HG03135 (cell line): ENCODE measurements at regions not wholly inside any gene's neighbourhood (a gene's known extent, or its start where the extent isn't known, plus 50 kb on each side); places are given as distances from the start of the nearest gene placed in this dataset.
A peak's percentile ranks its signal among the peaks of the same experiment; 100 is the strongest.

Experiments
- ATAC-seq: cut with Tn5 transposase; IDR thresholded peaks from one replicate; pipeline ENCODE4 v1.9.1; 2021; ENCODE audit warnings: mild to moderate bottlenecking, moderate library complexity; ENCODE audit not compliant: unreplicated experiment

DNA sequence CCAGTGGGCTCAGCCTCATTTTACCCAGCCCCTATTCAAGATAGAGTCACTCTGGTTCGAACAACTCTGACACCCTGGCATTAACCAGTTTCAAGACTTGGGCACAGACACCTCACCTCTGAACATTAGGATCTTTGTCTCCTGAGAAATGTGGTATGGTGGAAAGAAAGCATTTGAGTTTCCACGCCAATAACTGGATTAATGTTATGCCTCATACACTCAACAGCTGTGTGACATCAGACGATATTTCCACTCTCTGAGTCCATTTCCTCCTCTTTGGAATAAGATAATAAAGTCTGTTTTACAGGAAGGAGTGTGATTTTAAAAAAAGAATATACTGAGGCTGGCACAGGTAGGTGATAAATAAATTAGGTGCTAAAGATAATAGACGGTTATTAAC lies 121.3 kb upstream of the CHL1 start:
- ATAC-seq: no peak

- no peak for ATAC-seq
These were observed 117.0 kb upstream of the CHL1 start for GRCh38 chr3:79542-79941.

- no peak for ATAC-seq
These were observed 114.1 kb upstream of the CHL1 start for GRCh38 chr3:82508-82907.

- no peak for ATAC-seq
These were observed 113.5 kb upstream of the CHL1 start for GRCh38 chr3:83096-83495.

GRCh38 chr3:85180-85579 lies 111.4 kb upstream of the CHL1 start:
- no peak for ATAC-seq

GRCh38 chr3:88267-88666 lies 108.3 kb upstream of the CHL1 start:
- ATAC-seq: no peak

DNA sequence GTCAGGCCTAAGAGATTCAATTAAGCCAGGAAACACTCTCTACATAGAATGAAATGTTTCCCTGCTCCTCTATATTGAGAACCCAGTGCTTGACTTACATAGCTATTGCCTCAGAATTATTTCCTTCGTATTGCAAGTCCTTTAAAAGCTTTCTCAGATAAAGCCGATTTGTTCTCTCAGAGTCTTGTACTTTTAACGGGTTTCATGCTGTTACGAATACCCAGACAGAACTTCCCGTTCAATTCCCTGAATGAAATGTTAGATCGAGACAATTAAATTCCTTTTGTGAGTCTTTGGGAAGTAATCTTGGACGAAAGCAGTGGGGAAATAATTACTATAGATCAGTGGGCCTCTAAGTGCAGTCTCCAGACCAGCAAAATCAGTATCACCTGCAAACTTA lies 102.8 kb upstream of the CHL1 start:
- no peak for ATAC-seq

GRCh38 chr3:96259-96658 lies 100.3 kb upstream of the CHL1 start:
- no peak for ATAC-seq

GRCh38 chr3:97417-98258 lies 98.9 kb upstream of the CHL1 start:
- no peak for ATAC-seq

GRCh38 chr3:98259-98654 lies 98.3 kb upstream of the CHL1 start:
- no peak for ATAC-seq

GRCh38 chr3:99506-99905 lies 97.1 kb upstream of the CHL1 start:
- no peak for ATAC-seq

DNA sequence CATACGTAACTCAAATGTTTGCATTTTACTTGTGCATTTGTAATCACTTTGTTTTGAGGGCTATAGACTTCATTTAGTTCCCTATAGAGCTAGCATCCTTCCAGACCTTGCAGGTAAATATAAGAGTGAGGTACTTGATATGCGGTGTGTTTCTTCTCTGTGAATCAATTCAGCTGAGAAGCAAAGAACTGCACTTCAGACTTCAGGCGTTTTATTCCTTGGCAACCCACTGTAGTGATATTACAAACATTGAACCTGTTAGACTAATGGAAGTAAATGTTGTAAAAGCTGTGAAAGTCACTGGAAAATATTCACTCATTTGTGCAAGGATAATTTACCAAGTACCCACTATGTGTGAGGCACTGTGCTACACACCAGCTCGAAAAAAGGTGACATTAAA lies 94.1 kb upstream of the CHL1 start:
- ATAC-seq: no peak

DNA sequence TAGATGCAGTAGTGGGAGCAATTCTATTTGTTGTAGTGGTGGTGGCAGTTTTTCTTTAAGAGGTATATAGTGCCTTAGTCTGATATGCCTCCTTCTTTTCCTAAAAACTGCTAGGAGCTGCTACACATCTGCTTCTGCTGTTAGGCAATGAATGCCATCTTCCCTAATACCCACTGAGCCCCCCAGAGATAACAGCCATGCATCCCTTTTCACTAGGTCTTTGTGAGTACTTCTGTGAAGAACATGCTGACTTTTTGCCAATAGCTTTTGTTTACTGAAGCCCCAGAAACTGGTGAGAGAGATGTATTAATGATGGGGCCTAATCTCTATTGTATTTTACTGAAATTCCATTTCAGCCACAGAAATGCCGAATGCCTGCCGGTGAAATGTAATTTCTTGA lies 92.6 kb upstream of the CHL1 start:
- no peak for ATAC-seq

- ATAC-seq: no peak
These were observed 91.0 kb upstream of the CHL1 start for GRCh38 chr3:105585-105984.

DNA sequence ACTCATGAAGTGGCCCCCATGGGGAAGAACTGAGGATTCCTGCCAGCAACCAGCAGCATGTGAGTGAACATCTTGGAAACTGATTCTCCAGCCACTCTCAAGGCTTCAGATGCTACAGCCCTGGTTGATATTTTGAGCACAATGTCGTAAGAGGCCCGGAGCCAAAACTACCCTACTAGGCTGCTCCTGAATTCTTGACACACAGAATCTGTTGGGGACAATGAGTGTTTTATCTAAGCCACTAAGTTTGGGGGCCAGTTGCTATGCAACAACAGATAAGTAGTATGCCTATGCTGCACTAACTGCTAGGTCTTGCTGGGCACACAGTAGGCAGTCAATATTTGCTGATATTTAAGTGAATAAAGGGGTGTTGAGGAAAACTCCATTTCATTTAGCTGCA lies 89.9 kb upstream of the CHL1 start:
- ATAC-seq: no peak

- peak; percentile 62 for ATAC-seq
These were observed 85.2 kb upstream of the CHL1 start for GRCh38 chr3:111143-112069.

DNA sequence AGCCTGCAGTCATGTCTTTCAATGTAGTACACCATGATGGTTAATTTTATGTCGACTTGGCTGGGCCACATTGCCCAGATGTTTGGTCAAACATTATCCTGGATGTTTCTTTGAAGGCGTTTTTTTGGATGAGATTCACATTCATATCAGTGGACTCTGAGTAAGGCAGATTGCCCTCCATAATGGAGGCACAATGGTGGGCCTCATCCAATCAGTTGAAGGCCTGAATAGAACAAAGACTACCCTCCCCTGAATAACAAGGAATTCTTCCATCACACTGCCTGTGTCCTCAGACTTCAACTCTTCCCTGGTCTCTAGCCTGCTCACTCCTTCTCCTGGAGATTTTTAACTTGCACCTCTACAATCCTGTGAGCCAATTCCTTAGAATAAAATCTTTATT lies 83.8 kb upstream of the CHL1 start:
- no peak for ATAC-seq

- ATAC-seq: no peak
These were observed 77.9 kb upstream of the CHL1 start for GRCh38 chr3:118666-119065.

- ATAC-seq: no peak
These were observed 73.2 kb upstream of the CHL1 start for GRCh38 chr3:123341-123740.

DNA sequence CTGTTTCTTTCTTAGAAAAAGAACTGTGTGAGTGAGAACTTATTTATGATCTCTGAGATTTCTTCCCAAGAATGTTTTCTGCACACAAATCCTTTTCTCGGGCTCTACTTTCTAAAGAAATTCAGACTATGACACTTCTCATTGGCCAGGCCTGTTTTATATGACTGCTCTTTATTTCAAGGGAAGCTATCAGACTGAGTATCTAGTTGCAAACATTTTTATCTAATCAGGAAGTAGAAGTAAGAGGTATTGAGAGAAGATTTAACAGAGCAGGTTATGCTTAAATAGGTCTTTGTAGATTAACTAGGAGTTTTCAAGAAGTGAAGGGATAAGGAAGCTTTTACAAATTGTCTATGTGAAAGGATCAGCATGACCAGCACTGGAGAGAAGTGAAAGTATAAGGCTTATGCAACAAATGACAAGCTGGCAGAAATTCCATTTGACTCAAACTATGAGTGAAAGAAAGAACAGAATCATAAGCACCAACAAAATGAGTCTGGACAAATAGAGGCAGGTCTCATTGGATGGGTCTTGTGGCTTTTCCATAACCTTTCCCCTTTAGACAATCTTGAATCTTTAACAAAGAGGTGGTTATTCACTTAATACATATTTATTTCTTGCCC lies 71.9 kb upstream of the CHL1 start:
- no peak for ATAC-seq

GRCh38 chr3:128515-129172 lies 67.9 kb upstream of the CHL1 start:
- no peak for ATAC-seq
